NCI-H1092 treated with DMSO at 0.1 percent for 48 hours (cell line): ENCODE measurements at regions not wholly inside any gene's neighbourhood (a gene's known extent, or its start where the extent isn't known, plus 50 kb on each side); places are given as distances from the start of the nearest gene placed in this dataset.

ENCODE experiments used
- DNase-seq: peaks from one replicate; lab custom pipeline; 2025; lab: John Stamatoyannopoulos, UW

- DNase-seq = no peak
Observed at GRCh38 chr2:198211706-198212105, 407.3 kb downstream of the PLCL1 start.

GRCh38 chr2:198203336-198204069, 399.1 kb downstream of the PLCL1 start:
- DNase-seq = no peak
